ENCODE measurements at regions not wholly inside any gene's neighbourhood (a gene's known extent, or its start where the extent isn't known, plus 50 kb on each side); places are given as distances from the start of the nearest gene placed in this dataset.
"Not testable (repeated sequence)": the region's sequence is repeated elsewhere in the genome, so short reads cannot be mapped to it uniquely, and the experiment has no call there.

- H3K36me3 Mint-ChIP-seq (ENCODE audit: low read depth): no peaks in the 10 kb centered on the region
- H3K27ac Mint-ChIP-seq: no peak overlapping the region
- no peaks in the 10 kb centered on the region for H3K27me3 Mint-ChIP-seq (ENCODE audit: low read depth)
- TF ChIP-seq CTCF (IDR thresholded peaks at IDR 0.05; ENCODE audit: unreplicated experiment in 3 of 3): no peak
- H3K9me3 Mint-ChIP-seq: no peaks in the 10 kb centered on the region
- no peak overlapping the region for H3K4me3 Mint-ChIP-seq
- no peaks in the 10 kb centered on the region for H3K4me1 Mint-ChIP-seq
Observed at GRCh38 chr5:37929791-37930190, 90.0 kb upstream of the GDNF start.

GRCh38 chr5:37927753-37928152 is 87.9 kb upstream of the GDNF start:
- not testable (repeated sequence) for H3K27me3 Mint-ChIP-seq (ENCODE audit: low read depth)

GRCh38 chr5:37926732-37927131 is 86.9 kb upstream of the GDNF start:
- TF ChIP-seq CTCF (IDR thresholded peaks at IDR 0.05; ENCODE audit: unreplicated experiment in 3 of 3): no peak
- Mint-ChIP-seq H3K36me3 (ENCODE audit: low read depth) (no peaks in the 10 kb centered on the region), H3K4me3 (no peak overlapping the region), H3K27me3 (ENCODE audit: low read depth) (no peaks in the 10 kb centered on the region), H3K9me3 (peaks cover 4% of the 10 kb centered on the region), H3K27ac (no peak overlapping the region), H3K4me1 (no peaks in the 10 kb centered on the region)

More at GRCh38 chr5:37927753-37928152, 87.9 kb upstream of the GDNF start:
- not testable (repeated sequence) for H3K4me1 Mint-ChIP-seq; H3K36me3 Mint-ChIP-seq (ENCODE audit: low read depth); H3K27ac Mint-ChIP-seq; H3K9me3 Mint-ChIP-seq; H3K4me3 Mint-ChIP-seq

- Mint-ChIP-seq H3K4me1 (no peaks in the 10 kb centered on the region), H3K27ac (no peak overlapping the region)
Observed at GRCh38 chr5:37921452-37921851, 81.6 kb upstream of the GDNF start.

GRCh38 chr5:37918424-37918823 is 78.6 kb upstream of the GDNF start:
- Mint-ChIP-seq H3K27me3 (ENCODE audit: low read depth) (no peaks in the 10 kb centered on the region), H3K36me3 (ENCODE audit: low read depth) (no peaks in the 10 kb centered on the region), H3K4me1 (no peaks in the 10 kb centered on the region), H3K9me3 (no peaks in the 10 kb centered on the region), H3K4me3 (no peak overlapping the region), H3K27ac (peak overlapping the region in 2 of 3 experiments; percentile 14 to 18)
- TF ChIP-seq CTCF (IDR thresholded peaks at IDR 0.05; ENCODE audit: unreplicated experiment in 3 of 3): no peak

More at GRCh38 chr5:37921452-37921851, 81.6 kb upstream of the GDNF start:
- H3K27me3 Mint-ChIP-seq (ENCODE audit: low read depth): no peaks in the 10 kb centered on the region
- no peaks in the 10 kb centered on the region for H3K36me3 Mint-ChIP-seq (ENCODE audit: low read depth)
- H3K9me3 Mint-ChIP-seq: peaks cover 4% of the 10 kb centered on the region
- no peak for TF ChIP-seq CTCF (IDR thresholded peaks at IDR 0.05; ENCODE audit: unreplicated experiment in 3 of 3)
- H3K4me3 Mint-ChIP-seq: no peak overlapping the region

GRCh38 chr5:37916525-37916924 is 76.7 kb upstream of the GDNF start:
- Mint-ChIP-seq H3K4me3 (no peak overlapping the region), H3K4me1 (no peaks in the 10 kb centered on the region), H3K9me3 (no peaks in the 10 kb centered on the region), H3K36me3 (ENCODE audit: low read depth) (no peaks in the 10 kb centered on the region), H3K27me3 (ENCODE audit: low read depth) (no peaks in the 10 kb centered on the region), H3K27ac (no peak overlapping the region)
- no peak for TF ChIP-seq CTCF (IDR thresholded peaks at IDR 0.05; ENCODE audit: unreplicated experiment in 3 of 3)

Measured in nephron (organoid).